ENCODE measurements at regions not wholly inside any gene's neighbourhood (a gene's known extent, or its start where the extent isn't known, plus 50 kb on each side); places are given as distances from the start of the nearest gene placed in this dataset.

DNA sequence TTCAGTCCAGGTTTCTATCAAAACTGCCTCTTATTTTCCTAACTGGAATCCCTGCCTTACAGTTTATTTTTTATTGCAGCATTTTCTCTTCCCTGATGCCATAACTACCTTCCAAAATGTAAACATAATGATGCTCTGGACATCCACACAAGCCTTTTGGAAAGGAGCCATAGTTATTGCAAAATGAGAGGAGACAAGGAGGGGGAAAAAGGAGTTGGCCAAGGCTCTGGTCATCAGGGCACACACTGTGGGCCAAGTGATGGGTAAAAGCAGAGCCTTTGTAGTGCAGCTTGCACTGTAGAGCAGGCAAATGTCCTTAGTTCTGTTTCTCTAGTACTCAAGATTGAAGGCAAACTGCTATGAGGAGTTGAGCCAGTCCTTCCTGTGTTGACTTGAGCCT is 289.3 kb upstream of the MTPN start:
- TF ChIP-seq, protein P1, sequence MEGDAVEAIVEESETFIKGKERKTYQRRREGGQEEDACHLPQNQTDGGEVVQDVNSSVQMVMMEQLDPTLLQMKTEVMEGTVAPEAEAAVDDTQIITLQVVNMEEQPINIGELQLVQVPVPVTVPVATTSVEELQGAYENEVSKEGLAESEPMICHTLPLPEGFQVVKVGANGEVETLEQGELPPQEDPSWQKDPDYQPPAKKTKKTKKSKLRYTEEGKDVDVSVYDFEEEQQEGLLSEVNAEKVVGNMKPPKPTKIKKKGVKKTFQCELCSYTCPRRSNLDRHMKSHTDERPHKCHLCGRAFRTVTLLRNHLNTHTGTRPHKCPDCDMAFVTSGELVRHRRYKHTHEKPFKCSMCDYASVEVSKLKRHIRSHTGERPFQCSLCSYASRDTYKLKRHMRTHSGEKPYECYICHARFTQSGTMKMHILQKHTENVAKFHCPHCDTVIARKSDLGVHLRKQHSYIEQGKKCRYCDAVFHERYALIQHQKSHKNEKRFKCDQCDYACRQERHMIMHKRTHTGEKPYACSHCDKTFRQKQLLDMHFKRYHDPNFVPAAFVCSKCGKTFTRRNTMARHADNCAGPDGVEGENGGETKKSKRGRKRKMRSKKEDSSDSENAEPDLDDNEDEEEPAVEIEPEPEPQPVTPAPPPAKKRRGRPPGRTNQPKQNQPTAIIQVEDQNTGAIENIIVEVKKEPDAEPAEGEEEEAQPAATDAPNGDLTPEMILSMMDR (IDR thresholded peaks at IDR 0.05 in 4 of 5, conservative IDR thresholded peaks at IDR 0.05 in 1 of 5) = no peak
- no peak for TF ChIP-seq POLR2A (IDR thresholded peaks at IDR 0.05)

Data from gastrocnemius medialis (tissue), 4 donors.